CD4-positive, alpha-beta T cell treated with Interleukin-15 for 4 hours (primary cell): ENCODE measurements at regions not wholly inside any gene's neighbourhood (a gene's known extent, or its start where the extent isn't known, plus 50 kb on each side); places are given as distances from the start of the nearest gene placed in this dataset.

Experiments
- DNase-seq: peaks from one replicate; pipeline ENCODE4 v3.0.0-alpha.2; 2020; ENCODE audit warnings: low spot score

GRCh38 chr4:64584125-64584524 lies 174.9 kb upstream of the TECRL start:
- DNase-seq: no peak

- no peak for DNase-seq
These were observed 173.2 kb upstream of the TECRL start for GRCh38 chr4:64582492-64582891.

- no peak for DNase-seq
These were observed 172.2 kb upstream of the TECRL start for GRCh38 chr4:64581422-64581821.

- no peak for DNase-seq
These were observed 154.9 kb upstream of the TECRL start for GRCh38 chr4:64564126-64564525.

GRCh38 chr4:64559571-64559970 lies 150.3 kb upstream of the TECRL start:
- DNase-seq: no peak

GRCh38 chr4:64551125-64551524 lies 141.9 kb upstream of the TECRL start:
- DNase-seq: no peak

- DNase-seq: no peak
These were observed 136.3 kb upstream of the TECRL start for GRCh38 chr4:64545593-64545992.

- peak; percentile 3 for DNase-seq
These were observed 130.1 kb upstream of the TECRL start for GRCh38 chr4:64539234-64539849.

GRCh38 chr4:64538219-64538618 lies 129.0 kb upstream of the TECRL start:
- DNase-seq: no peak

- DNase-seq: no peak
These were observed 124.4 kb upstream of the TECRL start for GRCh38 chr4:64533637-64534036.

GRCh38 chr4:64533159-64533558 lies 123.9 kb upstream of the TECRL start:
- DNase-seq: no peak

- no peak for DNase-seq
These were observed 111.2 kb upstream of the TECRL start for GRCh38 chr4:64520421-64520820.

- no peak for DNase-seq
These were observed 109.3 kb upstream of the TECRL start for GRCh38 chr4:64518600-64518999.

- DNase-seq: no peak
These were observed 106.9 kb upstream of the TECRL start for GRCh38 chr4:64516176-64516575.

GRCh38 chr4:64508089-64508488 lies 98.8 kb upstream of the TECRL start:
- DNase-seq: no peak

GRCh38 chr4:64503945-64504675 lies 94.9 kb upstream of the TECRL start:
- no peak for DNase-seq

GRCh38 chr4:64503416-64503815 lies 94.2 kb upstream of the TECRL start:
- no peak for DNase-seq

GRCh38 chr4:64497491-64497890 lies 88.2 kb upstream of the TECRL start:
- no peak for DNase-seq

- no peak for DNase-seq
These were observed 86.7 kb upstream of the TECRL start for GRCh38 chr4:64495946-64496345.

- no peak for DNase-seq
These were observed 80.4 kb upstream of the TECRL start for GRCh38 chr4:64489628-64490027.

GRCh38 chr4:64479338-64479737 lies 70.1 kb upstream of the TECRL start:
- no peak for DNase-seq

- no peak for DNase-seq
These were observed 67.9 kb upstream of the TECRL start for GRCh38 chr4:64477127-64477526.

- no peak for DNase-seq
These were observed 56.0 kb upstream of the TECRL start for GRCh38 chr4:64465263-64465662.

- DNase-seq: no peak
These were observed 55.3 kb upstream of the TECRL start for GRCh38 chr4:64464581-64464980.
